ENCODE measurements at regions not wholly inside any gene's neighbourhood (a gene's known extent, or its start where the extent isn't known, plus 50 kb on each side); places are given as distances from the start of the nearest gene placed in this dataset.

DNA sequence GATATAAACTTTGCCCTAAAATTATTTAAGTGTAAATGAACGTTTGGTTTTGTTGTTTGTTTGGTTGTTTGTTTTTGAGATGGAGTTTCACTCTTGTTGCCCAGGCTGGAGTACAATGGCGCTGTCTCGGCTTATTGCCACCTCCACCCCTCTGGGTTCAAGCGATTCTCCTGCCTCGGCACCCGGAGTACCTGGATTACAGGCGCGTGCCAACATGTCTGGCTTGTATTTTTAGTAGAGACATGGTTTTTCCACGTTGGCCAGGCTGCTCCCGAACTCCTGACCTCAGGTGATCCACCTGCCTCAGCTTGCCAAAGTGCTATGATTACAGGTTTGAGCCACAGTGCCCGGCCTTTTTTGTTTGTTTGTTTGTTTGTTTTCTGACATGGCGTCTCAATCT lies 87.9 kb upstream of the CHD2 start:
- H3K4me1 ChIP-seq (ENCODE audit: control insufficient read depth, insufficient read depth, low read length) = no peaks in the 10 kb centered on the region
- 82% methylated on average over 12 of the region's 12 CpGs for WGBS
- H3K4me3 ChIP-seq (ENCODE audit: low read length) = no peak overlapping the region
- H3K27ac ChIP-seq (ENCODE audit: low read length) = no peak overlapping the region
- H3K9me3 ChIP-seq (ENCODE audit: control insufficient read depth, low read length) = no peaks in the 10 kb centered on the region
- DNase-seq (no peak), ATAC-seq (no peak)
- no peaks in the 10 kb centered on the region for H3K27me3 ChIP-seq (ENCODE audit: control insufficient read depth, insufficient read depth)
- intact Hi-C loops (cut with DNase I) = loop anchor here in 2 of 4 donors (5.0 kb wide), 2 partner anchors 75 to 95 kb away; no protein-coding TSS in a partner anchor

GRCh38 chr15:92813485-92813884 lies 86.6 kb upstream of the CHD2 start:
- H3K27ac ChIP-seq (ENCODE audit: low read length) = no peak overlapping the region
- 80% methylated on average over 4 of the region's 4 CpGs for WGBS

GRCh38 chr15:92817339-92817886 lies 82.7 kb upstream of the CHD2 start:
- Histone ChIP-seq H3K27me3 (ENCODE audit: control insufficient read depth, insufficient read depth) (no peaks in the 10 kb centered on the region), H3K4me3 (ENCODE audit: low read length) (no peak overlapping the region), H3K9me3 (ENCODE audit: control insufficient read depth, low read length) (no peaks in the 10 kb centered on the region), H3K27ac (ENCODE audit: low read length) (no peak overlapping the region), H3K4me1 (ENCODE audit: control insufficient read depth, insufficient read depth, low read length) (no peaks in the 10 kb centered on the region)
- ATAC-seq (no peak), DNase-seq (no peak)
- 61% methylated on average over 7 of the region's 7 CpGs for WGBS
- intact Hi-C loops (cut with DNase I) = no loop called here

More at GRCh38 chr15:92813485-92813884, 86.6 kb upstream of the CHD2 start:
- no peaks in the 10 kb centered on the region for H3K4me1 ChIP-seq (ENCODE audit: control insufficient read depth, insufficient read depth, low read length)
- H3K27me3 ChIP-seq (ENCODE audit: control insufficient read depth, insufficient read depth) = no peaks in the 10 kb centered on the region
- intact Hi-C loops (cut with DNase I) = loop anchor here in 2 of 4 donors (5.0 kb wide), 2 partner anchors 74 to 94 kb away; no protein-coding TSS in a partner anchor
- DNase-seq (no peak), ATAC-seq (no peak)
- H3K4me3 ChIP-seq (ENCODE audit: low read length) = no peak overlapping the region
- no peaks in the 10 kb centered on the region for H3K9me3 ChIP-seq (ENCODE audit: control insufficient read depth, low read length)

- Histone ChIP-seq H3K27me3 (ENCODE audit: control insufficient read depth, insufficient read depth) (no peaks in the 10 kb centered on the region), H3K4me3 (ENCODE audit: low read length) (peak overlapping the region; percentile 65)
- 48% methylated on average over 16 of the region's 16 CpGs for WGBS
Observed at GRCh38 chr15:92818651-92819277, 81.4 kb upstream of the CHD2 start.

DNA sequence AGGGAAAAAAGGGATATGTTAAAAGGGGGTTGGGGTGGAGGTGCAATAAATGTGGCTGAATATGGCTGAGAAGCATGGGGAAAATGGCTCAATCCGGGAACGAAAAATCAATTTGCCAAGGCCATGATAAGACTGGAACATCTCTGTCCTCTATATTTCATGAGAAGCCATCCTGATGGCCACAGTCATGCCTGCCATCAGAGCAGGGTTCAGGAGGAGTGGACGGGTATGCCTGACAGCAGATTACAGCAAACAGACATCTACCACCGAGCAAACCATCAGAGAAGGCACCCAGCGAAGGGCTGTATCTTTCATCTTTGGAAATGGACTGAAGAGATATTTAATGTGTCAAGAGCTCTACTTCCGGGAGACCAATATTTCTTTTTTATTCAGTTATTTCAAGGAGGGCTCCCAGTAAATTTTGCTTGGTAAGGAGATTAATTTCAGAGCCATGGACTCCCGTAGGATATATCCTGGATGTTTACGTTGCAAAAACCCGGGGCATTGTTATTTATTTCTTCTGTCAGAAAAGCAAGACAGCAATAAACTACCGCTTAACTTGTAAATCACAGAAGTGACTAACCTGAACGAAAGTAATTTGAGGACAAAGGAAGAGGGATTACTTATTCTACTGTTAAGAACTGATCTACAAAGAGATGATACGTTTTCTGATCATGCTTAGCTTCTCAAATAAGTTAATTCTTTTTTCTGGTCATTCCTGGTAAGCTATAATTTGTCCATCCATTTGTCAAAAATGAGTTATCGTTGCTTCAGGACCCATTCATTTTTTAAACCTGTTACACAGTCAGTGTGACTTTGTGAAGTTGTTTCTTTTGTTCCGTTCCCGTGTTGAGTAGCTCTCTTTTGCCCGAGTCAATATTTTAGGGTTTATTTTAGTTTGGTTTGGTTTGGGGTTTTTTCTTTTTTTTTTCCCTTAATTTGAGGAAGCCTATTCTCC lies 80.6 kb upstream of the CHD2 start:
- Histone ChIP-seq H3K4me3 (ENCODE audit: low read length) (peak overlapping the region; percentile 65), H3K27ac (ENCODE audit: low read length) (peak overlapping the region; percentile 69), H3K9me3 (ENCODE audit: control insufficient read depth, low read length) (no peaks in the 10 kb centered on the region), H3K27me3 (ENCODE audit: control insufficient read depth, insufficient read depth) (no peaks in the 10 kb centered on the region), H3K4me1 (ENCODE audit: control insufficient read depth, insufficient read depth, low read length) (no peaks in the 10 kb centered on the region)
- intact Hi-C loops (cut with DNase I) = no loop called here
- peak; percentile 17 to 33 for ATAC-seq
- DNase-seq = no peak
- 30% methylated on average over 16 of the region's 16 CpGs for WGBS

More at GRCh38 chr15:92818651-92819277, 81.4 kb upstream of the CHD2 start:
- H3K27ac ChIP-seq (ENCODE audit: low read length) = no peak overlapping the region
- intact Hi-C loops (cut with DNase I) = no loop called here
- no peaks in the 10 kb centered on the region for H3K9me3 ChIP-seq (ENCODE audit: control insufficient read depth, low read length)
- H3K4me1 ChIP-seq (ENCODE audit: control insufficient read depth, insufficient read depth, low read length) = no peaks in the 10 kb centered on the region
- no peak for ATAC-seq
- DNase-seq = no peak

- no peaks in the 10 kb centered on the region for H3K9me3 ChIP-seq (ENCODE audit: control insufficient read depth, low read length)
- DNase-seq (peak; percentile 92 to 96 (median 96)), ATAC-seq (peak; percentile 98)
- H3K27ac ChIP-seq (ENCODE audit: low read length) = peak overlapping the region; percentile 76
- intact Hi-C loops (cut with DNase I) = no loop called here
- H3K27me3 ChIP-seq (ENCODE audit: control insufficient read depth, insufficient read depth) = no peaks in the 10 kb centered on the region
- 14% methylated on average over 36 of the region's 36 CpGs for WGBS
- H3K4me1 ChIP-seq (ENCODE audit: control insufficient read depth, insufficient read depth, low read length) = no peaks in the 10 kb centered on the region
- peak overlapping the region; percentile 65 for H3K4me3 ChIP-seq (ENCODE audit: low read length)
Observed at GRCh38 chr15:92820236-92821021, 79.7 kb upstream of the CHD2 start.

- WGBS = 91% methylated on average over 5 of the region's 5 CpGs
- DNase-seq (no peak), ATAC-seq (no peak)
- no peak overlapping the region for H3K27ac ChIP-seq (ENCODE audit: low read length)
- intact Hi-C loops (cut with DNase I) = no loop called here
- no peaks in the 10 kb centered on the region for H3K4me1 ChIP-seq (ENCODE audit: control insufficient read depth, insufficient read depth, low read length)
- H3K4me3 ChIP-seq (ENCODE audit: low read length) = no peak overlapping the region
- H3K27me3 ChIP-seq (ENCODE audit: control insufficient read depth, insufficient read depth) = no peaks in the 10 kb centered on the region
- H3K9me3 ChIP-seq (ENCODE audit: control insufficient read depth, low read length) = no peaks in the 10 kb centered on the region
Observed at GRCh38 chr15:92821491-92822116, 78.5 kb upstream of the CHD2 start.

DNA sequence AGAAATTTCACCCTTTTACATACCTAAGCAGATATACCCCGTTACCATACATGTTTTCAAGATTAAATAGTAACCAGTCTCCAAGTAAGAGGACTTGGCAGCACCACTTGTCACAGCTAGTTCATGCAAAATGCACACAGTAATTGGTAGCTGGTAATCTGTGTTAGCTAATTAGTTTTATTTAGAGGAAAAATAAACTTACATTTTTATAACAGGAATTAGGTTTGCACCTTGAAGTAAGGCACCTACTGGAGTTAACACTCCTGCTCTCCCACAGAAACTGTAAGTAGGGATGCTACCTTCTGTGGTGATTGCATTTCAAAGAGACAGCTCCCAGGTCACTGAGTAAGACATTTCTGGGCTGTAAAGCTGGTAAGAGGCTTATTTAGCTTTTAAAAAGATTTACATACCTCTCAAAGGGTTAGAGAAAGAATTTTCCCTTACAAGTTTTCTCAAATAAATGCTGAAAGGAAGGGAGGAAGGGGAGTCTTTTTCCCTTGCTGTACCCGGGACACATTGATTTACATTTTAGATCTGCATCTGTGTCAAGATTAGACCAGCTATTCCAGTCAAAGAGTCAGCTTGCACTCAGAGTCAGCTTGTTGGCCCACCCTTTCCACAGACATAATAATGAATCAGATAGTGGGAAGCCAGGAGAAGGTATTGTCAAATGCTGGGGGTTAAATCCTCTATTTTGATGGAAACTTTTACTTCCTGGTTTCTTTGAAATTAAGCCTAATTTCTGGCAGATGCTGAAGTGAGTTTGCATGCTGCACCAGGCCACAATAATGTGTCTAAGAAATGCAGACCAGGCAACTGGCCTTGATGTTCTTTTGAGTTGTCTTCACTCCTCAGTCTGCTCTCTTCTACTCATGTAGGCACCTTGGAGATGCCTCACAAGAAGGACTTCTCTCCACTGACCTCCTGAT lies 77.6 kb upstream of the CHD2 start:
- Histone ChIP-seq H3K27me3 (ENCODE audit: control insufficient read depth, insufficient read depth) (no peaks in the 10 kb centered on the region), H3K27ac (ENCODE audit: low read length) (no peak overlapping the region), H3K4me1 (ENCODE audit: control insufficient read depth, insufficient read depth, low read length) (no peaks in the 10 kb centered on the region), H3K4me3 (ENCODE audit: low read length) (no peak overlapping the region), H3K9me3 (ENCODE audit: control insufficient read depth, low read length) (no peaks in the 10 kb centered on the region)
- no peak for DNase-seq
- ATAC-seq = no peak
- intact Hi-C loops (cut with DNase I) = no loop called here
- WGBS = 47% methylated on average over 2 of the region's 2 CpGs

GRCh38 chr15:92825985-92826384 lies 74.1 kb upstream of the CHD2 start:
- H3K4me3 ChIP-seq (ENCODE audit: low read length) = no peak overlapping the region
- no peaks in the 10 kb centered on the region for H3K27me3 ChIP-seq (ENCODE audit: control insufficient read depth, insufficient read depth)
- no peaks in the 10 kb centered on the region for H3K4me1 ChIP-seq (ENCODE audit: control insufficient read depth, insufficient read depth, low read length)
- H3K9me3 ChIP-seq (ENCODE audit: control insufficient read depth, low read length) = no peaks in the 10 kb centered on the region
- DNase-seq (no peak), ATAC-seq (no peak)
- intact Hi-C loops (cut with DNase I) = no loop called here
- WGBS = 86% methylated on average over 2 of the region's 2 CpGs
- H3K27ac ChIP-seq (ENCODE audit: low read length) = no peak overlapping the region
